ENCODE measurements at regions not wholly inside any gene's neighbourhood (a gene's known extent, or its start where the extent isn't known, plus 50 kb on each side); places are given as distances from the start of the nearest gene placed in this dataset.

DNA sequence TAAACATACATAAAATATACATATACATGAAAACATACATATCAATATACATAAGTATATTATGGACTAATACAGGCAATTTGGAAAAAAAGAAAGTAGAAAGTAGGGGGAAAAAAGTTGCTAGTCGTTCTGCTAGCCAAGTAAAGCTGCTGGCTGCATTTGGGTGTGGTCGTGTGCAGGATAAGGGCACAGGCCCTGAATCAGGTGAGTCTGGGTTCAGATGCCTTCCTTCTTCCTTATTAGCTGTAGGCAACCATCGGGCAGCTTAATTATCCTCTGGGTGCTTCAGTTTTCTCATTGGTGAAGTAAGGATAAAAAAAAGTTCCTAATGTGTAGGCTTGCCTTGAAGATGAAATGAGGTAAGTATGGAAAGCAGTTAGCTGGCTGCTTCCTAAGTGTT lies 59.2 kb upstream of the SPRY4 start:
- no peak for DNase-seq

DNA sequence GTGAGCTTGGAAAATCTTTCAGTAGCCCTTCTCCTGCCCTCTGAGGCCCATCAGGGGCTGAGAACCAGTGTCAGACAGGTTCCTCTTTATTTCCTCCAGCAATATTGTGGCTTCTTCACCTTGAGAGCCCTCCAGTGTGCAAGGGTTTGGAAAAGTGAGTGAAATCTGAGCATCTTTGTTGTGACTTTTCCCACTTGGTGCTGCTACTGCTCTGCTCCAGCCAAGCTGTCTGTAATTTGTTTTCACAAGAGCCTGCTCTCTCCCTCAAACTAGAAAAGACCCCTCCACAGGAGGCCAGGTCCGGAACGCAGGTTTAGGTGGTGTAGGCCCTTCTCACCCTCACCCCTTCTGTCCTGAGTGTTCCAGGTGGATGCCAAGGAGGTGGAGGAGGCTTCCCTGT lies 57.4 kb upstream of the SPRY4 start:
- no peak for DNase-seq

- DNase-seq, result no peak
These were observed 54.2 kb upstream of the SPRY4 start for GRCh38 chr5:142378737-142379634.

GRCh38 chr5:142375944-142376411 lies 51.2 kb upstream of the SPRY4 start:
- DNase-seq, result no peak

All from anterior cingulate cortex (tissue), 58 donors.